Thoracic aorta (tissue), 2 donors: ENCODE measurements at regions not wholly inside any gene's neighbourhood (a gene's known extent, or its start where the extent isn't known, plus 50 kb on each side); places are given as distances from the start of the nearest gene placed in this dataset.

ENCODE experiments used
- ATAC-seq: fragments of 150-250 bp; one replicate; pipeline ENCODE4 v1.8.0; 2017; ENCODE audit warnings: low read depth; ENCODE audit not compliant: insufficient number of reproducible peaks, low FRiP score
- DNase-seq: peaks from one replicate; pipeline ENCODE4 v3.0.0-alpha.2; 2020; ENCODE audit warnings: low spot score
- H3K27ac ChIP-seq, 2 donors: fragments of 200-600 bp; sonication (generic); 1 replicate in 1 of 2; 2 replicates in 1 of 2; pipeline ENCODE4 v1.5.1; 2016; ENCODE audit warnings: mild to moderate bottlenecking in 2 of 2, moderate library complexity in 2 of 2
- H3K27me3 ChIP-seq: fragments of 200-600 bp; sonication (generic); replicated peaks from 2 replicates; pipeline ENCODE4 v1.6.0; 2016; ENCODE audit warnings: mild to moderate bottlenecking; ENCODE audit not compliant: insufficient read depth
- H3K36me3 ChIP-seq: fragments of 200-600 bp; sonication (generic); one replicate; pipeline ENCODE4 v1.5.1; 2016
- H3K4me1 ChIP-seq, 2 donors: fragments of 200-600 bp; sonication (generic); 1 replicate in 1 of 2; 2 replicates in 1 of 2; pipeline versions ENCODE4 v1.5.1 to v1.6.0; 2016; ENCODE audit warnings: low read depth in 2 of 2, mild to moderate bottlenecking in 1 of 2; ENCODE audit not compliant: control insufficient read depth in 1 of 2
- H3K4me3 ChIP-seq: fragments of 200-600 bp; sonication (generic); 2 replicates; pipeline ENCODE4 v1.5.1; 2016; ENCODE audit warnings: mild to moderate bottlenecking
- H3K9me3 ChIP-seq: fragments of 200-600 bp; sonication (generic); 2 replicates; pipeline ENCODE4 v1.5.1; 2016
- CTCF ChIP-seq: fragments of 200-600 bp; sonication (generic); IDR thresholded peaks from one replicate; pipeline ENCODE4 v1.5.1; 2019; ENCODE audit warnings: antibody characterized with exemption

DNA sequence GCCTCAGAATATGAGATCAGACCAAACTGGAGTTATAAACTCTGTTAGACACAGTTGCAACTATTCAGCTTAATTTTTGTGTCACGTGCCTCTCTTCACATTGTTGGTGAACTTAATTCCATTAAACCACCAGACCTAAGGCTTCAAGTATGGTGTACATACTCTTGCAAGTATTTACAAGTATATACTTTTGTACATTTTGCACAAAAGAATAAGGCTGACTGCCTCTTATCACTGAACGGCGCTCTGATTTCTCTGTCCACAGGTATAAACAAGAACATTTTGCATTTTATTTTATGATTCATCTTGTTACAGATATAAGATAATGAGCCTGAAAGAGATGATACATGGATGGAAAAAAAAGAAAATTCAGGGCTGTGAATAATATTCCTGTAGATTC lies 269.7 kb upstream of the ACVR2A start:
- Histone ChIP-seq H3K4me3 (no peak overlapping the region), H3K4me1 (no peaks in the 10 kb centered on the region), H3K36me3 (no peaks in the 10 kb centered on the region), H3K9me3 (no peaks in the 10 kb centered on the region), H3K27me3 (no peaks in the 10 kb centered on the region), H3K27ac (no peak overlapping the region)
- no peak for ATAC-seq
- DNase-seq: no peak
- no peak for TF ChIP-seq CTCF

- Histone ChIP-seq H3K9me3 (no peaks in the 10 kb centered on the region), H3K27me3 (no peaks in the 10 kb centered on the region), H3K27ac (no peak overlapping the region), H3K4me1 (no peaks in the 10 kb centered on the region), H3K36me3 (no peaks in the 10 kb centered on the region), H3K4me3 (no peak overlapping the region)
- no peak for TF ChIP-seq CTCF
- no peak for ATAC-seq
- DNase-seq: no peak
Measured at GRCh38 chr2:147572622-147573021, 272.2 kb upstream of the ACVR2A start.

DNA sequence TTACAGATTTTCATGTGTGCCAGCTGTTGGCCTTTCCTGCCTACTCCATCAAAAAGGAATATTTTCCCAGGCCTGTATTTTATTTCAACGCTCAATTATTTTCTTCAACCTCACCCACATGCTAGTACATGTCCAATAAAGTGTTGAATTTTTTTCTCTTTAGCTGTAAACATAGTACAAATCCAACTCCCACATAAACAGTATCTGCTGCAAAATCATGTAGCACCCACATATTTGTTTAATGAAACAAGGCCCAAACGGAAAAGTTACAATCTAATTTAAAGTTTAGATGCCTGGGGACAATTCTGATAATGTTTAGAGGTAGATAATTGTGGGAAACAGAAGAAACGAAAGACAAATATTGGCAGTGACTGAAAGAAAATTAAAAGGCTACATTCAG lies 275.4 kb upstream of the ACVR2A start:
- H3K4me3 ChIP-seq: no peak overlapping the region
- H3K27me3 ChIP-seq: no peaks in the 10 kb centered on the region
- DNase-seq: no peak
- no peaks in the 10 kb centered on the region for H3K4me1 ChIP-seq
- no peak for TF ChIP-seq CTCF
- H3K9me3 ChIP-seq: no peaks in the 10 kb centered on the region
- H3K36me3 ChIP-seq: no peaks in the 10 kb centered on the region
- H3K27ac ChIP-seq: no peak overlapping the region
- no peak for ATAC-seq

DNA sequence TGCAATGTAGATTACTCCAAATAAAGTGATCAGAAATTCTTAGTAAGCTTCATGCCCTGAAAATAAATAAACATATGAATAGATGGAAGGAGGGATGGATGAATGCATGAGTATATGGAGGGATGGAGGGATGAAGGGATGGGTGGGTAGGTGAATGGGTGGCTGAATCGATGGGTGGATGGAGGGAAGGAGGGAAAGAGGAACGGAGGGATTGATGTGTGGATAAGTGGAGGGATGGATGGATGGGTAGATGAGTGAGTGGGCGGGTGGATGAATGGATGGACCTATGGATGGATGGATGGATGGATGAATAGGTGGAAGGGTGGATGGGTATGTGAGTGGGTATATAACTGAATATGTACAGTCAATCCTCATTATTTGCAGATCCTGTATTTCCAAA lies 276.7 kb upstream of the ACVR2A start:
- no peak for TF ChIP-seq CTCF
- DNase-seq: no peak
- ATAC-seq: no peak

DNA sequence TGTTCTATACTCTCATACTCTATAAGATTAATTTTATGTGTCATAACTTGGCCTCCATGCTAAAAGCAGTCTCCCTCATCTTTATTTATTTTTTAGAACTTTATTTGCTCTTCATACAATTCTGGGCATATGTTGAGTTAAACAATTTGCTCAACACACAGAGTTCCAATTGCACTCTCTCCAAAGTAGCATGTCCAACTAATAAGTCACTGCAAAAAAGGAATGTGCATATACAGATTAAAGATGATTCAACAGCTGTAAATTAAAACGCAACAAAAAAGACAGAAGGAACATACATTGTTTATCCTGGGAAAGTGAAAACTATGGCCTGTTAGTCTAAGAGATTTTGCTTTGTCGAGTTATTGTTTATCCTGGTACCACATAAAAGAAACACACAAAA lies 277.7 kb upstream of the ACVR2A start:
- Histone ChIP-seq H3K9me3 (no peaks in the 10 kb centered on the region), H3K27ac (no peak overlapping the region), H3K36me3 (no peaks in the 10 kb centered on the region), H3K4me3 (no peak overlapping the region), H3K27me3 (no peaks in the 10 kb centered on the region), H3K4me1 (no peaks in the 10 kb centered on the region)
- DNase-seq (no peak), ATAC-seq (no peak)
- no peak for TF ChIP-seq CTCF

More for the DNA sequence above, 276.7 kb upstream of the ACVR2A start:
- Histone ChIP-seq H3K27ac (no peak overlapping the region), H3K9me3 (no peaks in the 10 kb centered on the region), H3K4me1 (no peaks in the 10 kb centered on the region), H3K36me3 (no peaks in the 10 kb centered on the region), H3K4me3 (no peak overlapping the region), H3K27me3 (no peaks in the 10 kb centered on the region)
